ENCODE measurements at regions not wholly inside any gene's neighbourhood (a gene's known extent, or its start where the extent isn't known, plus 50 kb on each side); places are given as distances from the start of the nearest gene placed in this dataset.

GRCh38 chr21:28150778-28151177 is 841.9 kb downstream of the LTN1 start:
- no peak for TF ChIP-seq CTCF (IDR thresholded peaks at IDR 0.05; ENCODE audit: insufficient read depth, low read length, poor library complexity, severe bottlenecking)
- TF ChIP-seq EZH2phosphoT487 (conservative IDR thresholded peaks at IDR 0.05; ENCODE audit: low read length): no peak
